ENCODE measurements at regions not wholly inside any gene's neighbourhood (a gene's known extent, or its start where the extent isn't known, plus 50 kb on each side); places are given as distances from the start of the nearest gene placed in this dataset.

- DNase-seq, result no peak
Observed at GRCh38 chr11:32318071-32319055, 117.0 kb downstream of the WT1 start.

GRCh38 chr11:32323814-32324130 lies 111.6 kb downstream of the WT1 start:
- no peak for DNase-seq

GRCh38 chr11:32325187-32325586 lies 110.2 kb downstream of the WT1 start:
- DNase-seq, result no peak

DNA sequence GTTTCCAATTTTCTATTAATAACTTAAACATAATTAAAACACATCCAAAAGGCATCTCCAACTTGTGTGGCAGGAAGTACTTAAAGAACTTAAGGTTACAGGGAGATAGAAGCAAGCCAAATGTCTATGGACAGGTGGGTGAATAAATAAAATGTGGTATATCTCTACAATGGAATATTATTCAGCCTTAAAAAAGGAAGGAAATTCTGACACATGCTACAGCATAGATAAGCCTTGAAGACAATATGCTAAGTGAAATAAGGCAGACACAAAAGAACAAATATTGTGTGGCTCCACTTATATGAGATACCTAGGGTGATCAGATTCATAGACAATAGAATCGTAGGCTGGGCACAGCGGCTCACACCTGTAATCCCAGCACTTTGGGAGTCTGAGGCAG lies 109.6 kb downstream of the WT1 start:
- DNase-seq, result no peak

GRCh38 chr11:32326522-32326921 lies 108.8 kb downstream of the WT1 start:
- DNase-seq, result no peak

DNA sequence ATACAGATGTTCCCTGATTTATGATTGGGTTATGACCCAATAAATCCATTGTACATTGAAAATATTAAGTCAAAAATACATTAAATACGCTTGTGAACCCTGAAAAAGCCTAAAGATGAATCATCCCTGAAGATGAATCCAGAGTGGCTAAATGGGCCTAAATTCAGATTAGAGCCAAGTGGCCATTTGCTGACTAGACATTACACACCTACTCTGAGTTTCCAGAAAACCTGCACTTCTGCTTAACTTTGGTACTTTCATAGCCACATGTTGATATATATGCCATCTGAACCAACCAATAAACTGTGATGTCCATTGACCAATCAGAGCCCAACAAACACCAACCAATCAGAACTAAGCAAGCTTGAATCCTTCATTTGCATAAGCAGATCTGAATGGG lies 106.9 kb downstream of the WT1 start:
- no peak for DNase-seq

DNA sequence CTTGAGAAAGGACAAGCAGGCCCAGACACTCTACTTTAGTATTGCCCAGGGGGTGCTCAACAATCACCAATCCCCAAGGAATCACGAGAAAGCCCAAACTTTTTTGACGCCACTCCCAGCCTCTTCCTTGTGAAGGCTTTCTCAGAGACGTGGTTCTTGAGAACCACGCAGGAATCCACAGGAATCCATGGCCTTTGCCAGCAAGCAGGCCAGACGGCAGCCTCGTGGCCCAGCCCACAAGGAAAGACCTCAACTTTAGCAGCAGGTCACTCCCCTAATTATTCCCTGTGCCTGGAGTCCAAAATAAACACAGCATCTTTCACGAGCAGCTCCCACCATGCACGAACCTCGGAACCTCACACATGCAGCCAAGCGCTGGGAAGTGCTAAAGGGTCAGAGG lies 104.2 kb downstream of the WT1 start:
- DNase-seq, result no peak

- DNase-seq, result no peak
Observed at GRCh38 chr11:32331792-32332191, 103.5 kb downstream of the WT1 start.

GRCh38 chr11:32332990-32333319 lies 102.4 kb downstream of the WT1 start:
- no peak for DNase-seq

GRCh38 chr11:32333320-32333991 lies 101.9 kb downstream of the WT1 start:
- peak; percentile 19 for DNase-seq

DNA sequence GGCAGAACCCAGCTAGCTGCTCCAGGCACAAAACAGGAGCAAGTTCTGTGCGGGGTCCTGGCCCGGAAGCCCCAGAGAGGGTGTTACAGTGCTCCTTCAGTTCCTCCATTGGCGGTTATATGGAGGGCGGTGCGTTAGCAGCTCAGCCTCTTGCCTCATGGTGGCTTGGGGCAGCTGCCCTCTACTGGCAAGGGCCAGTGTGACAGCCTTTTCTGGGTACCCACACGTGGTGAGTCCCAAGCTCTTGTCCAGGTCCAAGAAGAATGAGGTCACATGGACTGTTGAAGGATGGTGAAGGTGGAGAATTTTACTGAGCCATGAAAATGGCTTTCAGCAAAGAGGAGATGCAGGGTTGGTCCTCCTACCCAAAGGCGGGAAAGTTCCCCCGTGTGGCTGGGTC lies 100.5 kb downstream of the WT1 start:
- no peak for DNase-seq
